Esophagus muscularis mucosa (tissue), 4 donors: ENCODE measurements at regions not wholly inside any gene's neighbourhood (a gene's known extent, or its start where the extent isn't known, plus 50 kb on each side); places are given as distances from the start of the nearest gene placed in this dataset.

Source experiments
- DNase-seq: peaks from one replicate; pipeline ENCODE4 v3.0.0-alpha.2; 2017; ENCODE audit errors: extremely low spot score
- H3K27ac ChIP-seq, 4 donors: fragments of 200-600 bp; sonication (generic); replicated peaks in 1 of 4; 1 replicate in 3 of 4; 2 replicates in 1 of 4; pipeline ENCODE4 v1.5.1; 2016 to 2019; ENCODE audit warnings: mild to moderate bottlenecking in 1 of 4
- H3K27me3 ChIP-seq, 4 donors: fragments of 200-600 bp; sonication (generic); one replicate each; pipeline versions ENCODE4 v1.5.1 to v1.6.0; 2016 to 2019
- H3K36me3 ChIP-seq, 4 donors: fragments of 200-600 bp; sonication (generic); one replicate each; pipeline ENCODE4 v1.5.1; 2016 to 2019
- H3K4me1 ChIP-seq, 4 donors: fragments of 200-600 bp; sonication (generic); one replicate each; pipeline ENCODE4 v1.5.1; 2016 to 2019
- H3K4me3 ChIP-seq, 4 donors: fragments of 200-600 bp; sonication (generic); 1 replicate in 2 of 4; 2 replicates in 2 of 4; pipeline ENCODE4 v1.5.1; 2016 to 2019; ENCODE audit warnings: mild to moderate bottlenecking in 4 of 4, moderate library complexity in 1 of 4
- H3K9me3 ChIP-seq, 4 donors: fragments of 200-600 bp; sonication (generic); 1 replicate in 3 of 4; 2 replicates in 1 of 4; pipeline ENCODE4 v1.5.1; 2016 to 2019
- CTCF ChIP-seq, 3 experiments: fragments of 200-600 bp in 2 of 3; fragments of 450-650 bp in 1 of 3; sonication (generic) in 2 of 3; IDR thresholded peaks; one replicate each; pipeline ENCODE4 v1.5.1; 2017 to 2019; ENCODE audit warnings: antibody characterized with exemption in 3 of 3, mild to moderate bottlenecking in 2 of 3, moderate library complexity in 1 of 3
- EP300 ChIP-seq: sonication (generic); formaldehyde crosslinking; IDR thresholded peaks from one replicate; pipeline ENCODE4 v1.6.1; 2017; ENCODE audit warnings: antibody characterized with exemption
- POLR2A ChIP-seq: fragments of 450-650 bp; IDR thresholded peaks from one replicate; pipeline ENCODE4 v1.6.1; 2017; ENCODE audit warnings: antibody characterized with exemption, moderate library complexity, mild to moderate bottlenecking, low read depth
- POLR2AphosphoS5 ChIP-seq, 2 donors: sonication (generic); formaldehyde crosslinking; IDR thresholded peaks; one replicate each; pipeline ENCODE4 v1.6.1; 2017; ENCODE audit warnings: antibody characterized with exemption in 2 of 2
- WGBS: methylation state at CpG from one replicate; pipeline ENCODE4 v1.1.5; 2018; 5-methylcytosine and 5-hydroxymethylcytosine counted together
- intact Hi-C: fragments of 100-400 bp; cut with DNase I; formaldehyde crosslinking; loops from one replicate; pipeline ENCODE4 v1.15.1; 2023

GRCh38 chr14:62409626-62410300 is 635.5 kb downstream of the KCNH5 start:
- H3K27ac ChIP-seq: no peak overlapping the region
- intact Hi-C loops: no loop called here

GRCh38 chr14:62420847-62421246 is 624.4 kb downstream of the KCNH5 start:
- no peak for DNase-seq
- WGBS: 48% methylated on average over 1 of the region's 1 CpG

More at GRCh38 chr14:62409626-62410300, 635.5 kb downstream of the KCNH5 start:
- Histone ChIP-seq H3K4me1 (no peaks in the 10 kb centered on the region), H3K4me3 (no peak overlapping the region), H3K9me3 (no peaks in the 10 kb centered on the region), H3K27me3 (no peaks in the 10 kb centered on the region), H3K36me3 (no peaks in the 10 kb centered on the region)
- TF ChIP-seq CTCF (IDR thresholded peaks at IDR 0.05) (no peak), POLR2AphosphoS5 (IDR thresholded peaks at IDR 0.05) (no peak), EP300 (no peak), POLR2A (no peak)
- WGBS: 79% methylated on average over 2 of the region's 2 CpGs
- DNase-seq: no peak

GRCh38 chr14:62428429-62429203 is 616.6 kb downstream of the KCNH5 start:
- WGBS: 82% methylated on average over 5 of the region's 5 CpGs
- no peak for TF ChIP-seq EP300
- Histone ChIP-seq H3K9me3 (peaks cover 0 to 23% (median 12%) of the 10 kb centered on the region in 4 donors), H3K4me3 (no peak overlapping the region), H3K4me1 (no peaks in the 10 kb centered on the region), H3K27me3 (no peaks in the 10 kb centered on the region), H3K27ac (no peak overlapping the region), H3K36me3 (no peaks in the 10 kb centered on the region)
- intact Hi-C loops: no loop called here
- no peak for DNase-seq

More at GRCh38 chr14:62420847-62421246, 624.4 kb downstream of the KCNH5 start:
- no peaks in the 10 kb centered on the region for H3K4me1 ChIP-seq
- no peaks in the 10 kb centered on the region for H3K27me3 ChIP-seq
- no peak overlapping the region for H3K4me3 ChIP-seq
- H3K36me3 ChIP-seq: no peaks in the 10 kb centered on the region
- intact Hi-C loops: no loop called here
- H3K9me3 ChIP-seq: no peaks in the 10 kb centered on the region
- TF ChIP-seq POLR2AphosphoS5 (IDR thresholded peaks at IDR 0.05) (no peak), POLR2A (no peak), CTCF (IDR thresholded peaks at IDR 0.05) (no peak), EP300 (no peak)
- no peak overlapping the region for H3K27ac ChIP-seq

GRCh38 chr14:62429683-62430082 is 615.6 kb downstream of the KCNH5 start:
- no peaks in the 10 kb centered on the region for H3K36me3 ChIP-seq
- no peak overlapping the region for H3K27ac ChIP-seq
- TF ChIP-seq POLR2A: no peak
- no peak for TF ChIP-seq EP300
- TF ChIP-seq CTCF (IDR thresholded peaks at IDR 0.05): no peak
- TF ChIP-seq POLR2AphosphoS5 (IDR thresholded peaks at IDR 0.05): no peak
- no peak overlapping the region for H3K4me3 ChIP-seq
- H3K9me3 ChIP-seq: peaks cover 0 to 25% (median 19%) of the 10 kb centered on the region in 4 donors
- 94% methylated on average over 1 of the region's 1 CpG for WGBS
- no peaks in the 10 kb centered on the region for H3K27me3 ChIP-seq
- H3K4me1 ChIP-seq: no peaks in the 10 kb centered on the region
- intact Hi-C loops: no loop called here
- no peak for DNase-seq

- Histone ChIP-seq H3K4me1 (no peaks in the 10 kb centered on the region), H3K36me3 (no peaks in the 10 kb centered on the region), H3K27me3 (no peaks in the 10 kb centered on the region), H3K4me3 (no peak overlapping the region), H3K9me3 (peaks cover 0 to 32% (median 24%) of the 10 kb centered on the region in 4 donors), H3K27ac (no peak overlapping the region)
- intact Hi-C loops: no loop called here
- no peak for DNase-seq
- no peak for TF ChIP-seq EP300
- no peak for TF ChIP-seq POLR2AphosphoS5 (IDR thresholded peaks at IDR 0.05)
- TF ChIP-seq POLR2A: no peak
- no peak for TF ChIP-seq CTCF (IDR thresholded peaks at IDR 0.05)
- WGBS: 71% methylated on average over 2 of the region's 2 CpGs
Observed at GRCh38 chr14:62431496-62431895, 613.8 kb downstream of the KCNH5 start.
